ENCODE measurements at regions not wholly inside any gene's neighbourhood (a gene's known extent, or its start where the extent isn't known, plus 50 kb on each side); places are given as distances from the start of the nearest gene placed in this dataset.

- TF ChIP-seq CTCF (IDR thresholded peaks at IDR 0.05; ENCODE audit: insufficient read depth, low read length, poor library complexity, severe bottlenecking) (no peak), EZH2phosphoT487 (conservative IDR thresholded peaks at IDR 0.05; ENCODE audit: low read length) (no peak)
Measured at GRCh38 chr5:121797681-121798518, 53.8 kb upstream of the FTMT start.

All from SU-DHL-6 (cell line).